NCI-H187 treated with DMSO at 0.1 percent for 48 hours (cell line): ENCODE measurements at regions not wholly inside any gene's neighbourhood (a gene's known extent, or its start where the extent isn't known, plus 50 kb on each side); places are given as distances from the start of the nearest gene placed in this dataset.

Experiments
- DNase-seq: peaks from one replicate; lab custom pipeline; 2025; lab: John Stamatoyannopoulos, UW

DNA sequence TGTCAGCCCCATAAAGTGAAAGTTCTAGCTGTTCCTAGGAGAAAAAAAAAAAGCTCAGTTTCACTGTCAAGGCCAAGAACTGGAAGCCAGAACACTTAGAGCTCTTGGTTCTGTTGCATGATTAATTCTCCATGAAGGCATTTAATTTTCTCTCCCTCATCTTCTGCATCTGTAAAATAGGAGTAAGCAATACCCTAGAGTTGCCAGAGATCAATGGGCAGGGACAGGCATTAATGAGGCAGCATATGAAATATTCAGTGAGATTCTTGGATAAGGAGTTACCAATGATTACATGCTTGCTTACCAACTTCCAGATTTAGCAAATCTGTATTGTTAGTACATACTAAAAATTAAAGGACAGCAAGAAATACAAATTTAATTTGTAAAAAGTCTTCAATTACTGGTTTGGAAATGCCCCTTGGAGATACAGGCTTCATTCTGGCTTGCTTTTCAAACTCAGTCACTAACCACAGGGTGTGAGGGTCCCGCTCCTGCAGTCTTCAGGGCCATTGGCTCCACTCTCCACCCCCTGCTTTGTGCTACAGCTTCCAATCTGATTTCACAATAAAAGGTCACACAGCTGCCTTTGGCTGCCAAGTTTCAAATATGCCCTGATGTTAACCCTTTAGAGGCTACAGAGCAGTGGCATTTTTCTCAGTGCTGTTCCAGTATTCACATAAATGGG, 624.6 kb downstream of the BNC2 start:
- no peak for DNase-seq

DNA sequence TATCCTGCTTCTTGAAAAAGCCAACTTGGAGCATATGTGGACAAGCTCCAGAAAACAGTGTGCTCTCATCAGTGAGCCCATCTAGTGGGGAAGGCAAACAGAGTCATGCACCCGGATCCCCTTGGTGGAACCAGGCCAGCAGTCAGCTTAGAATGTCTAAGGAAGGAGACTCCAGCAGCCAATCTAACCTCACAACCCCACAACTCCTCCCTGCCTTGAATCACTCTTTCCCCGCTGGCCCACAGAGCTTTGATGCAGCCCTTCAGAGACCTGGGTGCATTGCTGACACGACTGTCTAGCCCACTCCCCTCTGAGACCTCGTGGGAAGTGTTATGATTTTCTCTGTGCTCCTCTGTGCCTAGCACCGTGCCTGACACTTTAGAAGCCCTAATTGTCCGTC, 623.7 kb downstream of the BNC2 start:
- DNase-seq = no peak

DNA sequence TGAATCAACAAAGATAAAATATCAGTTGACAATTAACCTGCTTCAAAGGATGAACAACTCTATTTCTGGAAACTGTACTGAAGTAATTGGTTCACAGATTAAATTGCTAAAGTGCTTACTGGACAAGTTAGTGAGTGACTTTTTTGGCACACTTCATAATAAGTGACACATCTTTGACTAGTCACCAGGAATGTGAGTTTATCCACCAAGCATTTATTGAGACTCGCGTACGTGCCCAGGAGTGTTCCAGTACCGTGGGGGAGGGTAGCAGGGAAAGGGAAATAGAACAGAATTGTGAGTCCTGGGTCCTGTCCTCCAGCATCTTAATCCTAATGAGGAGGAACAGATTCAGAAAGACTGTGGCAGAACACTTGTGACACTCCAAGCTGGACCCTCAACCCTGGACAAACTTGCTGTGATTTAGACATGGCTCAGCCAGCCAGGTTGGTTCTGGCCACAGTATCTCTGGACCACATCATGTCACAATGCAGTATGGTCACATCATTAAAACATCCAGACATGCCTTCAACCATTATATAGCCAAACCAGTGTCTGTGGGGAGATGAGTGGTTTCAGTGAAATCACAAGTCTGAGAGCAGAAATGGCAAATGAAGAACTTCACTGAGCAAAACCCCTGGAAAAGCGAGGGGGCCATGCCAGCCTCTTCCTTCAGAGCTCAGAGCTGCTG, 623.1 kb downstream of the BNC2 start:
- DNase-seq = no peak

DNA sequence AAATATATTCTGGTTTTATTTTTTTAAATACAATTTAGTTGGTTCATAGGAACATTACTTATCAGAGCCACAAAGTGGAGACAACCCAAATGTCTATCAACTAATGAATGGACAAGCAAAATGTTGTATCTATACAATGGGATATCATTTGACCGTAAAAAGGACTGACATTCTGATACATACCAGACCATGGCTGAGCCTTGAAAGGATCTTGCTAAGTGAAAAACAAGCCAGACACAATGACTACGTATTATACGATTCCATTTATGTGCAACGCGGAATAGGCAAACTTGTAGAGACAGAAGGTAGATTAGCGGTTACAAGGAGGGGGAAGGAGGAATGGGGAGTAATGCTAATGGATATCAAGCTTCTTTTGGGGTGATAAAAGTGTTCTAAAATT, 621.6 kb downstream of the BNC2 start:
- no peak for DNase-seq

DNA sequence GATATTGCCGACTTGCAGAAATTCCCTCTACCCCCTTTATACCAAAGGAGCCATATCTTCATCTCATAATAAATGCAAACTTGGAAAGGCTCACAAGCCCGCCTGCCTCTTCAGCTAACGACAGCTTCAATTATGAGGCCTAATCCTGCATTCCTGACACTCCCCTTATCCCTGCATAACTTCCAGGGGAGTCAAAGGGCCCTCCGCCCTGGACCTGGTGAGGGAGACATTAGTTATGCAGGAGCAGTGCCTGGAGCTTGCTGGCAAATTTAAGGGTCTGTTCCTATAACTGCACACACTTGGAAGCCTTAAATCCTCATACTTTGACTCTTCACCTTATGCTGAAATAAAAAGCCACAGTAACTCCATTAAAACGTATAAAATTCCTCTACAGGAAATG, 617.9 kb downstream of the BNC2 start:
- DNase-seq = no peak

DNA sequence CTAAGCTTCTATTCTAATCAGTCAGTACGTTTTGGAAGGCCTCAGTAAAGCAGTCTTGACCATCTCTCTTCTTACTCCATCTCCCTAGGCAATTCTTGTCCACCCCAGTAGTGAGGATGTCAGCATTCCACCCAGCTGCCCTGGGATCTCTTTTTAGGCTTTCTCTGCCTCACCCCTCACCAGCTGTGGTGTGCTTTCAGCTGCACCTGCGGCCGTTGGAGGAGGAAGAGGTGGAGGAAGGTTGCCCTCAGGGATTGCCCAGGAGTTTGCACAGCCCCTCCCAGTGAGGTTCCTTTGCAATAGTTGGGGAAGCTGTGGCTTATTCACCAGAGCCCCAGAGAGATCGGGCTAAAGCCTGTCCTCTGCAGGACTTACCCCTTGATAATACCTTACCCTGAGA, 615.8 kb downstream of the BNC2 start:
- DNase-seq = no peak

DNA sequence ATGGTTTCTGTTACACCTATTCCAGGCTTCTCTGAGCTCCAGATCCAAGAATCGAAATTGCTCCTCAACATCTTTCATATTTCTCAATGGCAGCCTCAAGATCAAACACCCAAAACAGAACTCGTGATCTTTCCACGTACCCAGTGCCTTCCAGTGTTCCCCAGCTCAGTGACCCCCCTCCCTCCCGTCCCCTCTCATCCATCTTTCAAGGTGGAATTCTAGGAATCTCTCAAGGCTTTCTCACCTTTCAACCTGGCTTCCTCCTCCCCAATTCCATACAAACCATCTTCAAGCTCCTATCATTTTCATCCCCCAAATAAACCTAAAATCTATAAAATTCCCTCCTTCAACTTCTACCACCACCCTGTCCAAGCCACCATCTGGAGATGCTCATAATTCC, 615.3 kb downstream of the BNC2 start:
- DNase-seq = no peak

DNA sequence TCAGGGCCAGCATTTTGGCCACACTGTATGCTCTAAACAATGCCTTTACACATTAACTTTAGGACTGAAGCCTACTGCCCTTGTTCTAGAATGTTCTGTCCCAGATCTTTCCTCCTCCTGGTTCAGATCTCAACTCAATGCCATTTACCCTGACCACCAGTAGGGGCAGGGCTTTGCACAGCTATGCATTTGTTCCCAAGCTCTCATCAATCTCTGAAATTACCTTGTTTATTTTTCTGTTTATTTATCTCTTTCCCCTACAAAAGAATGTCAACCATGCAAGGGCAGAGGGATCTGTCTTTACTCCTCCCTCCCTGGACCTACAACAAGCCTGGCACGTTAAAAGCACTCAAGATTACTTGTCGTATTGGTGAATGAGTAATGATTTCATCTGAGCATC, 612.9 kb downstream of the BNC2 start:
- no peak for DNase-seq

DNA sequence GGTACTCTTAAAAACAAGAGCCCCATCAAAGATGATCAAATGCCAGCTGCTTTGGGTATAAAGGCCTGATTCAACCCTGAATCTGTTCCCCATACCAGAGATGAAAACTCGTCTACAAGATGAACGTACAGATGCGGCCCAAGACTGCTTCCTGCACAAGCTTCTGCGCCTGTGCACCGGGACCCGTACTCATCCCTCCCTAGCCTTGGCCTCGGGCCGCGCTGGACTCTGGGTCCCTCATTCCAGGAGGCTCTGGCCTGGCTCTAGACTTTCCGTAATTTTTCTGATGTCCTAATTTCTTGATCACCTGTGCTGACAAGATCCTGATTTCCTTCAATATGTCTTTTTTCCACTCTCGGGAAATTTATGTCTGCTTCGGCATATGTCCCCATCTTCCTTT, 612.3 kb downstream of the BNC2 start:
- no peak for DNase-seq

DNA sequence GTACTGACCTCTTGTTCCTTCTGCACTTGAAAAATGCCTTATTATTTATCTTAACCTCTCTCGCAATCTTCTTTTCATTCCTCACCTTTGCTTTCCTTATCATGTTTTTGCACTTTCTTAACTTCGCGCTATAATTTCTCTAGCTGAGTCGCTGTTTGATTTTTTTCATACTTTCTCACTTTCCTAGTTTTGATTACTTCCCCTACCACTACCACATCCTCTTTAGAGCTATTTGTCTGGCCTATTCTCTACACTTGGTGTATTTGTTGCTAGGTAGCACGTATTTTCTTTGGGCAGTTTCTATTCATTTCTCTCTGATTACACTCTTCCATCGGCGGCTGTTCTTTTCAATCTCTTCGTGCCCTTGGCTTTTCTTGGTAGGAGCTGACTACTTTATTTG, 611.8 kb downstream of the BNC2 start:
- no peak for DNase-seq

DNA sequence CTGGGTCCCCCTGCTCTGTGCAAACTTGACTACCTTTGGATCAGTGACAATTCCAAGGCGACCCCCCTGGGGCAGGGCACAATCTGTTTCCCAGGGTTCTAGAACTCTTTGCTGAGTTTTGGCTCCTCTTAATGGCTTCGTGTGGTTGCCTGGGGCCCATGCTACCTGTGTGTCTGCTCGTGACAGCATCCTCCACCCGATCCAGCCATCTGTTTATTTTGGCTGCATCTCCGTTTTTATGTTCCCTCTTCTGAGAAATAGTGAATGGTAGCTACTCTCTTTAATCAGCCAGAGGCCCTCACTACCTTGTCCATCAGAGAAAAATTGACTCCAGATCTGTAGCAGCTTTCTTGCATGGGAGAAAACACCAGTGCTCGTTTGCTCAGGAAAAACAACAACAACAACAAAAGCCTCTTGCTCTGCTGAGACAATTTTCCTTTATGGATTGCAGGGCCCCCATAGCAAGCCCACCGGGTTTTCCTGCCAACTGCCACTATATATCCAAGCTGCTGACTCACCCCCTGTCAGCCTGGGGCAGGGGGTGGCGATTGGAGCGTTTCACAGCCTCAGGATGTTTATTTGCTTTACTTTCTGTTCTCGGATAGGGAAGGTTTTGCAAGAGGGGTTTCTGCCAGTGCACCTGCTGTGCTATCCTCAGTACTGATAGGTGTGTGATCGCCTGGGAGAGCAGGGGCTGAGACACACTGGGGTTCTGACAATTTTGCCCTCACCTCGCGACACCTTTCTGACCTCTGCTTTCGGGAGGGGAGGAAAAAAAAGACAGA, 607.8 kb downstream of the BNC2 start:
- DNase-seq = no peak

DNA sequence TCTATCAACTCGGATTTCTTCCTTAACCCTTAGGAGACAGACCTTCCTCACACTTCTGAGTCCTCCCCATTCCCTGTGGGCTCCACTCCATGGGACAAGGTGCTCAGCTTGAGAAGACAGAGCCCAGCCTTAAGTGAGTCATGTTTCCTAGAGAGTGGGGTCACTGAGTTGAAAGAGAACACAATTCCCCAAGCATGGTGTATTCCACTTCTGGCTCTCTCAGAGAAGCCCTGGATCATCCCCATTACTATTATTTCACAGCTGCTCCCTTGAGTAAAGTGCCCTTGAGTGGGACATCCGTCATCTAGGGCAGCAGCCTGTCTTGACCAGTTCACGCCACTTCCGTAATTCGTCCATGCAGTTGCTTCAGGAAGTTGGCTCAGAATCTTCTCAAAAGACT, 604.8 kb downstream of the BNC2 start:
- no peak for DNase-seq

DNA sequence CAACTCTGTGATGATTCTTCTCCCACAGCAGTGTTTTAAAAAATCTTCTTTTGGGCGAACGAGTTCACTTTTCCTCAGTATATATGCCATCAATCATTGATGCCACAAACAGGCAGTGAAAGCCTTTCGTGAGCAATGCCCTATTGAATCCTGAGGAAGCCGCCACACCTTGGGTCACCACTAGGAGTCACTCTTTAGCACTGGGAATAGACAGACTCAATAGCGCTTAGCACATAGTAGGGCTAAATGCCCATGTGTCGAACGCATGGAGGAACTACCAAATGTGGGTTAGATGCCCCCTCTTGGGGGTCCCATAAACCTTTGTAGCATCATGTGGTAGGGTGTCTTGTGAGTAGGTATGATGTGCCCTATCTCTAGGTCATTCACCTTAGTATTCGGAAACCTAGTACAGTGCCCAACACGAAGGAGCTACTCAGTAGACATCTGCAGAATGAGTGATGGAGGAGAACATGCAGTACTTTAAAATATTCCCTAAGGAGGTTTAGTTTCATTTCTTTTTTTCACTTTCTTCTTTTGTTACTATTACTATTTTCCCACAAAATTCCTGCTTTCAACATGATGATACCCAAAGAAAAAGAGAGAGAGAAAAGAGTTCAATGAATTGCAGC, 603.7 kb downstream of the BNC2 start:
- DNase-seq = no peak

DNA sequence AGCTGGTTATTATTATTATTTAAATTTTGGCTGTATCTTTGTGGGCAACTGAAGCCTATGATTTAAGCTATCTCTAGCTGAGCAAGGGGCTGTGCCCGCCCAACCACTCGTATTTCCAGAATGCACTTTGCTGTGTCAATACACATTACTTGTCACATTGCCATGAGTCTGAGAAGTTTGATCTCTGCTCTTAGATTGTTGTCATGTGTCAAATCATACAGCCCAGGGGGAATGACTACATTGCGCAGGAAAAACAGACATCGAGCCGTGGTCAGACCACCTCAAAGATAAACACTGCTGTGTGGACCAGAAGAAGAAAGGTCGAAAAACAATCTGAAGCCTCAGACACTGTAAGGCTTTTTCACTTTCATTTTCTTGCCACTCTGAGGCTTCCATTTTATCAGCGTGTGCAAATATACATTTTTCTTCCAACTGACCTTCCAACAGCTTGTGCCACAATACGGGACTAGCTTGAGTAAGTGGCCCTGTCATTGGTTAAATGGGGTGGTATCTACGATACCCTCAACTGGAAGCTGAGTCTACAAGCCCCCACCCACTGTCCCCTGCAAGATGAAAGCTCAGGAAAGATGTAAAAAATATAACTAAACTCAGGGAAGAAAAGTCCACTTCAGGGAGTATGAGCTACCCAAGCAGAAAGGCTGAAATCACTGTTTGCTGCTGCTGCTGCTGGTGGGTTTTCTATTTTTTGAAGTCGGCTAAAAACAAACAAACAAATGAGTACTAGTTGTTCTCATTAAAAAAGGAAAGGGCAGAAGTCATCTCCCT, 603.0 kb downstream of the BNC2 start:
- DNase-seq = no peak

DNA sequence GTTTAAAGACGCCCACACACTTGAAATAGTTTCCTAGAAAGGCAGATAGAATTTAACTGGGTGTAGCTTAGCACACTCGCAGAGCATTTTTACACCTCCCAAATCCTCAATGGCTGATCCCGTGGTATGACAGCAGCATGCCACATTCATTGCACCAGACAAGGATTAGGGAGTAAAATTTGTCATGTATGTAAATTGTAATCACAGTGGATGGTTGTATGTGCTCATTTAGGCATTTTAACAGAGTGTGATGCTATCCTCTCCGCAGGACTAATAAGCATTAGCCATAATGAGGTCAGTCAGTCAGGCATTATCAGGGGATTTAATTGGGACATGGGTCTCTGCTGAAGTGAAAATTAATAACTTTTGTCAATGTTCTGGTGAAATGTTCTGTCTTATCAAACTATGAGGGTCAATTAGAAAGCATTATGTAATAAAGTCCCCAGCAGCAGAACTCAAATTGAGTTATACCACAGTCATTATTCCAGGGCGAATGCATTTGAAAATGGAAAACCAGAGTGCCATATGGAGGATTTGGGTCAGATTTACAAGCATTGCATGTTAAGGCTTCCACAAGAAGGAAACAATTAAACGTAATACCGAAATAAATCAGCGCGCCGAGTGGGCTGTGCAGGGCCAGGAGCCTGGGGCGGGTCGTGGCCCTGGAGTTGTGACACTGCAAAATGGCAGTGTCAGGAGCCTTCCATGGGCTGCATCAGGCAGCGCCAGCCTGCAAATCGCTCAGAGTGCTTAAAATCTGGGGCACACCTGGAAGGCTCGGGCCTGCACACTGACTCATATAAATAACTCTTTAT, 602.2 kb downstream of the BNC2 start:
- DNase-seq = no peak

DNA sequence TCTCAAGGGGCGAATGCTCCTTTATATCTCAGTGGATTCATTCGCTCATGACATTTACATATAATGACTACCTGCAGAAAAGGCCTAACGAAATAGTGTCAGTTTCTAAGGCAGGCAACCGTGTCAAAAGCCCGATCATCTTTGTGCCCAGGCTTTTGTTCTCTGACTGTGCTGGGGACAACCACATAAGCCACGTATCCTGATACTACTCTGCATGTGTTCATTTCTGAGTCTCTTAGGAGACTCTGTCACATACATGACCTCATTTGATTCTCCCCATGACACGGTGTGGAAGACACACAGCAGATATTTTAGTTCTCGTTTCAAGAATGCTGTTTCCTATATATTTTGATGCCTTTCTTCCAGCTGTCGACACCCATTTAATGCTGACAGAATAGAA, 598.5 kb downstream of the BNC2 start:
- no peak for DNase-seq

DNA sequence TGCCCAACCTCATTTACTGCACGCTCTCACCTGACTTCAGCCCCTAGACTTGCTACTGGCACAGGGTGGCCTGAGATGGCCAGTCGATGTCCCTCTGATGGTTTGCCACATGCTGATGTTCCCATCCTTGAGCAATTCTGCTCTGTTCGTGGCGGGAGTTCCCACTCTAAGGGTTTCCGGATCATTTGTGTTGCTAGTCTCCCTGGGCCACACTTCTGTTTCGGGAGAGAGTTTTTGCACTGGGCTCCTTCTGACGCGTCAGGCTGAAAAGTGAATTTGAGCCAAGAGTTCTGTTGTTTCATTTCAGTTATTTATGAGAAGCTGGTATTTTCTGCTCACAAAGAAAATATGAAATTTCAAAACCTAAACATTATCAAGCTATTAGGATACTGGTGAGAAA, 597.7 kb downstream of the BNC2 start:
- no peak for DNase-seq

DNA sequence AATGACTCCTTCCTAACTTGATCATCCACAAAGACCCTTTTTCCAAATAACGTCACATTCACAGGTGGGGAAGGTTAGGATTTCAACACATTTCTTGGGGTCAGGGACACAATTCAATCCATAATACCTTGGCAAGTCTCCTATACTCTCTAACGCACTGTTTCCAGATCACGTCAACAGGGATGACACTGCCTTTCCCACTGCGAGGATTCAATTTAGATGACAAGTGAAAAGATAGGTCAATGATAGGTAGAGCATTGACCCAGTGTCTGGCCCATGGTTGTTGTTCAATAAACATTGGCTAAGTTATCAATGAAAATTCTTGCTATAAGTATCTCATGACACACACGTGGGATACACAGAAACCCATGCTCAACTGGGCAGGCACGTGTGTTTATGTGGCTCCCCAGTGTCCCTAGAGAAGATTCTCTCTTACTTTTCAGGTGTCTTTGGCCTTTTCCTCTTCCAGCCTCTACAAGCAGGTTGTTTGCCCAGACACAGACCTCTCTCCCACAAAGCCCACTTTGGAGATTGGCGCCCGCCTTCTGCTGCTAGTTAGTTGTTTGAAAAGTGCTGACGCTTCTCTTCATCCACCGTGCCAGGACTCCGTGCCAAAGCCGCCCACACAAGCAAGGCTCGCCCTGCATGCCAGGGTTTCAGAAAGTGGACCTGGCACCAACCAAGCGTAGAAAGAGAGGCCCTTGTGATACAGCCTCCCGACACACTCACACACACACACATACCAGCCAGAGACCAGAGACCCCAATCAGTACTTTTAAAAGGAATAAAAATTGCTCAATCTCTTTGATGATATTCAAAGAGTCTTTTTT, 594.5 kb downstream of the BNC2 start:
- DNase-seq = no peak

DNA sequence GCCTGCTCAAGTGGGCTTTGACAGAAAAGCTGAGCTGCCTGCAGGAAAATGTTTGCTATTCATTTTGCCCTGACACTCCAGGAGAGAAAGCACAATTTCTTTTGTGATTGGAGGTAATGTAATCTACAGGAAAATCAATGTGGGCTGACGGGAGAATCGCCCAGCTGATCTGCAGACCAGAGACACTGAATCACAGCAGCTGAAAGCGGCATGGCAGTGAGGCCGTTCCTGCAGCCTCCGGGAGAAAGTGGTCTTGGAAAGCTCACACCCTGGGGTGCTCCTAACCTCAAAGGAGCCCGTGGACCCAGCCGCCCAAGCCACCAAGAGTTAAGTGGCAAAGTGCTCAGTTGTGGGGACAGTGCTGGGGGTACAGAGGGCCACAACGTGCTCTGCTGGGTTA, 593.6 kb downstream of the BNC2 start:
- no peak for DNase-seq

DNA sequence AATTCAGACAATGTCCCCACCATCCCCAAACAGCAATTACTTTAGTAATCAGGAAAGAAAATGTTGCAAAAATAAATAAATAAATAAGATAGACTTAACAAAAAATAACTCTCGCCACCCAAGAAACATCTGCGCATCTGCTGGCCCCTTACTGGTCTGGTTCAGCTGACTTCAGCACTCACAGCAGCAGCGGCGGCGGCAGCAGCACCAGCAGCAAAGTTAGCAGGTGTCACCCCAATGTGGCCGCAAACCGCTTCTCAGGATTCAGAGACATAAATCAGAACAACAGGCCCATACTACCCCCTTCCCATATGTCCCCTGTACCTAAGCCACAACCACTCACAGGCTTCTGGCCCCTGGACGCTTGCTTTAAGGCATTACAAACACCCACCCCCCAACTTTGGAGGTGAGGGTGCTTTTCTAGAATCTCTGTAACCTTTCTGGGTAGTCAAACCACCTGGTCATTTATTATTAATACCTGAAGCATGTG, 593.0 kb downstream of the BNC2 start:
- no peak for DNase-seq
